Karpas-422 (cell line): ENCODE measurements at regions not wholly inside any gene's neighbourhood (a gene's known extent, or its start where the extent isn't known, plus 50 kb on each side); places are given as distances from the start of the nearest gene placed in this dataset.

Source experiments
- DNase-seq: peaks from one replicate; pipeline ENCODE4 v3.0.0-alpha.2; 2015
- H2AFZ ChIP-seq: fragments of 200-600 bp; sonication (generic); 2 replicates; pipeline ENCODE4 v1.6.1; 2014; ENCODE audit warnings: antibody characterized with exemption, low read length, mixed read lengths
- H3K27ac ChIP-seq: fragments of 200-600 bp; sonication (generic); 2 replicates; pipeline ENCODE4 v1.5.1; 2014; ENCODE audit warnings: mild to moderate bottlenecking, low read length, moderate library complexity
- H3K27me3 ChIP-seq: fragments of 200-600 bp; sonication (generic); 2 replicates; pipeline ENCODE4 v1.6.1; 2014; ENCODE audit warnings: low read length, mixed read lengths
- H3K36me3 ChIP-seq: fragments of 200-600 bp; sonication (generic); 2 replicates; pipeline ENCODE4 v1.6.1; 2014; ENCODE audit warnings: low read length, mixed read lengths; ENCODE audit not compliant: insufficient read depth
- H3K4me1 ChIP-seq: fragments of 200-600 bp; sonication (generic); 2 replicates; pipeline ENCODE4 v1.6.1; 2014; ENCODE audit warnings: mild to moderate bottlenecking, low read length, mixed read lengths
- H3K4me2 ChIP-seq: fragments of 200-600 bp; sonication (generic); 2 replicates; pipeline ENCODE4 v1.6.1; 2014; ENCODE audit warnings: low read length, low read depth, mild to moderate bottlenecking; ENCODE audit not compliant: poor library complexity, severe bottlenecking
- H3K4me3 ChIP-seq: fragments of 200-600 bp; sonication (generic); 2 replicates; pipeline ENCODE4 v1.5.1; 2014; ENCODE audit warnings: mild to moderate bottlenecking, antibody characterized with exemption, low read length, mixed read lengths
- H3K79me2 ChIP-seq: fragments of 200-600 bp; sonication (generic); 2 replicates; pipeline ENCODE4 v1.6.1; 2014; ENCODE audit warnings: mild to moderate bottlenecking, low read length, mixed read lengths
- H3K9ac ChIP-seq: fragments of 200-600 bp; sonication (generic); 2 replicates; pipeline ENCODE4 v1.6.0; 2014; ENCODE audit warnings: low read length
- H3K9me2 ChIP-seq: fragments of 200-600 bp; sonication (generic), shearing (Covaris generic); replicated peaks from 2 replicates; pipeline ENCODE4 v1.6.0; 2014; ENCODE audit warnings: mild to moderate bottlenecking, low read length, moderate library complexity; ENCODE audit not compliant: insufficient read depth
- H3K9me3 ChIP-seq: fragments of 300-700, 200-600 bp; sonication (generic); 2 replicates; pipeline ENCODE4 v1.6.1; 2014; ENCODE audit warnings: low read length, mixed read lengths
- H4K20me1 ChIP-seq: fragments of 200-600 bp; sonication (generic); 2 replicates; pipeline ENCODE4 v1.6.1; 2014; ENCODE audit warnings: mild to moderate bottlenecking, antibody characterized with exemption, low read length, low read depth; ENCODE audit not compliant: insufficient read depth

DNA sequence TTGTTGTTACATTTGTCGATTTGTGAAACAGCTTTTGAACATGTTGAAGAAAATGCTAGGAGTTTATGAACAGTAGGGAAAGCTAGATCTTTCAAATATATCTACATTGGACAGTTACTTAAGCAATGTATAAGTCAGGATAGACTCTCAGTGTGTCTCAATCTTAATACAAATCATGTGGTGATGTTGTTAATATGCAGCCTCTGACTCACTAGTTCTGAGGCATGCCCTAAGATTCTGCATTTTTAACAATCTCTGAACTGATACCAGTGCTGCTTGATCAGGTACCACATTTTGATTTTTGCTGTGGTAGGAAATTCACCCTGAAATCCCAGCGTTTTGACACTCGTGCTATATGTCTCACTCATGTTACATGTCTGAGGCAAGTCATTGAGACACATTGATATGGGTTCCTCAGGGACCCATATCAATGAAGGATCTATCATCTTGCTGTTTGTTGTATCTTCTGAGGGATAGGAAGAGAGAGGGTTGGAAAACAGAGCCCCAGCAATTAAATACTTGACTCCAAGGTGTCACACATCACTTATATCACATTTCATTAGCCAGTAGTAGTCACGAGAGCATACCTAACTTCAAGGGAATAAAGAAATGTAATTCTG lies 597.9 kb downstream of the TAFA4 start:
- no peak overlapping the region for H3K4me3 ChIP-seq
- H4K20me1 ChIP-seq = no peaks in the 10 kb centered on the region
- H3K79me2 ChIP-seq = no peaks in the 10 kb centered on the region
- no peak overlapping the region for H3K4me2 ChIP-seq
- H3K9me3 ChIP-seq = no peaks in the 10 kb centered on the region
- no peak overlapping the region for H3K9ac ChIP-seq
- no peak overlapping the region for H3K27ac ChIP-seq
- DNase-seq = no peak
- H3K36me3 ChIP-seq = no peaks in the 10 kb centered on the region
- H3K27me3 ChIP-seq = no peaks in the 10 kb centered on the region
- H2AFZ ChIP-seq = no peak overlapping the region
- H3K9me2 ChIP-seq = no peaks in the 10 kb centered on the region
- H3K4me1 ChIP-seq = no peaks in the 10 kb centered on the region

DNA sequence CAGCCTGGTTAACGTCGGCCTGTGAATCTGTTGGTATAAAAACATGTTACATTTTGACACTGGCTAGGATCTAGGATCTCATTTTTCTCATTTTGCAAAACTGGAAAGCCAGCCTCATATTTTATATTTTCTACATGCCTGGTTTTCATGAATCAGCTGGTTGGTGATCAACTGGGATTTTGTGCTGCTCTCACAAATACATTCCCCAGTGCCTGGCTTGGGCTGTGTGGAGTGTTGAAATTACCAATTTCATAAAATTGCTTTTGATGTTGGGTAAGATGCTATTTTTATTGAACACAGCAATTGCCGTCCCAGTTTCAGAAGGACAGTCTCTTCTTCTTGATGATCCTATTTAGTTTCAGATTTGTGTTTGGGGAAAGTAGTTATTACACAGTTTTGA lies 604.3 kb downstream of the TAFA4 start:
- H3K27me3 ChIP-seq = no peaks in the 10 kb centered on the region
- H3K9me3 ChIP-seq = no peaks in the 10 kb centered on the region
- H3K36me3 ChIP-seq = no peaks in the 10 kb centered on the region
- H3K79me2 ChIP-seq = no peaks in the 10 kb centered on the region
- H3K9me2 ChIP-seq = no peaks in the 10 kb centered on the region
- no peak overlapping the region for H2AFZ ChIP-seq
- no peaks in the 10 kb centered on the region for H4K20me1 ChIP-seq
- DNase-seq = no peak
- H3K27ac ChIP-seq = no peak overlapping the region
- no peak overlapping the region for H3K9ac ChIP-seq
- H3K4me3 ChIP-seq = no peak overlapping the region
- H3K4me1 ChIP-seq = no peaks in the 10 kb centered on the region
- H3K4me2 ChIP-seq = no peak overlapping the region

DNA sequence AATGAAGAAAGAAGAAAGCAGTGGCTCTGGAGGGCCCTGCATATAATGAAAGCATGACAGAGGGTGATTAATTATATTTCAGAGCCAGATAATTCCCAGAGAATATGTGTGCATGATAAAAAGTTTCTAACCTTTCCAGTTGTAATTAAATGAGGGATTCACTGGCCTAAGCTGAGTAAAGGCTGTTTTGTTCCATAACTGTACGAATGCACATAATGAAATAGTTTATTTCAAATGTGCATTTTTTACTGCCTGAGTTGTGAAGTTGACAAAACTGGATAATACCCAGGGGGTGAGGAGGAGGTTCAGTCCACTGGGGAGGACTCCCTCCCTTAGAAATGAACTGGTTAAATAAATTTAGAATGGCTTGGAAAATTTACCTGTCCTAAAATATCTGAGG lies 616.4 kb downstream of the TAFA4 start:
- Histone ChIP-seq H3K36me3 (no peaks in the 10 kb centered on the region), H3K4me2 (no peak overlapping the region), H2AFZ (no peak overlapping the region), H3K9ac (no peak overlapping the region), H3K27ac (no peak overlapping the region), H3K4me1 (no peaks in the 10 kb centered on the region), H3K9me2 (no peaks in the 10 kb centered on the region), H3K27me3 (no peaks in the 10 kb centered on the region; the same call in 1 of the 2 replicates), H3K79me2 (no peaks in the 10 kb centered on the region), H3K9me3 (no peaks in the 10 kb centered on the region), H4K20me1 (no peaks in the 10 kb centered on the region), H3K4me3 (no peak overlapping the region)
- no peak for DNase-seq

DNA sequence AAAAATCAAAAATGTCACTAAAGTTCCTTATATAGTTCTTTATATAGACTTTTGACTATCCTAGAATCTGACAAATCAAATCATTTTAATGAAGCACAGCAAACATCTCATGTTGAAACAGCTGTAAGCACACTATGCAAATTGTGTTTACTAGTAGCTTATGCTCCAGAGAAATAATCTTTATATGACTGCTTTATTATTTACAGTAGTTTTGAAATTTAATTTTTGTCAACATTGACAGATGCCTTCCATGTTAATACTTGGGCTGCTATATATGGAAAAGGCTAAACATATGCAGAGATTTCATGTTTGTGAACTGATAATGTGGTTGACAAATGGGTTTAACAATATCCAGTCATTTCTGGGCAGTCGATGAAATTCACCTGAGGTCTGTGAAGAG lies 616.8 kb downstream of the TAFA4 start:
- Histone ChIP-seq H4K20me1 (no peaks in the 10 kb centered on the region), H3K27ac (no peak overlapping the region), H3K36me3 (no peaks in the 10 kb centered on the region), H3K4me3 (no peak overlapping the region), H3K9ac (no peak overlapping the region), H3K9me3 (no peaks in the 10 kb centered on the region), H2AFZ (no peak overlapping the region), H3K4me2 (no peak overlapping the region), H3K9me2 (no peaks in the 10 kb centered on the region), H3K27me3 (no peaks in the 10 kb centered on the region; the same call in 1 of the 2 replicates), H3K79me2 (no peaks in the 10 kb centered on the region), H3K4me1 (no peaks in the 10 kb centered on the region)
- DNase-seq = no peak

DNA sequence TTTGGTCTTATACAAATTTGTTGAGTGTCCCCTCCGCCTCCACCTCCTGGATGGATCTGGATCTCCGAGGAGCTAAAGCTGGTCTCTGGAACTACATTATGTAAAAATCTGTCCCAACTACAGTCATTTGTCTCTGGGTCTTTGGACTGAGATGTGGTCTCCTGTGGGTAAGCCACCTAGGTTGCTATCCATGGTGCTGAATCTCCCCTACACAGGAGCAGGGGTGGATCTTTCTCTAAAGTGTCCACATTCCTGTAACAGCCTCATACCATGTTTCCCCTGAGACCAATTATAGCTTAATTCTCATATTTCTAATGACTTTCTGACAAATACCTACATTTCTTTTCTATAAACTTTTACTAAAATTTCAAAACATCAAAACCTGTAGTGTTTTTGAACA lies 625.8 kb downstream of the TAFA4 start:
- Histone ChIP-seq H3K9ac (no peak overlapping the region), H3K79me2 (no peaks in the 10 kb centered on the region), H4K20me1 (no peaks in the 10 kb centered on the region), H3K9me3 (no peaks in the 10 kb centered on the region), H2AFZ (no peak overlapping the region), H3K4me1 (no peaks in the 10 kb centered on the region), H3K36me3 (no peaks in the 10 kb centered on the region), H3K4me3 (no peak overlapping the region), H3K4me2 (no peak overlapping the region), H3K9me2 (no peaks in the 10 kb centered on the region), H3K27me3 (no peaks in the 10 kb centered on the region), H3K27ac (no peak overlapping the region)
- DNase-seq = peak; percentile 63

DNA sequence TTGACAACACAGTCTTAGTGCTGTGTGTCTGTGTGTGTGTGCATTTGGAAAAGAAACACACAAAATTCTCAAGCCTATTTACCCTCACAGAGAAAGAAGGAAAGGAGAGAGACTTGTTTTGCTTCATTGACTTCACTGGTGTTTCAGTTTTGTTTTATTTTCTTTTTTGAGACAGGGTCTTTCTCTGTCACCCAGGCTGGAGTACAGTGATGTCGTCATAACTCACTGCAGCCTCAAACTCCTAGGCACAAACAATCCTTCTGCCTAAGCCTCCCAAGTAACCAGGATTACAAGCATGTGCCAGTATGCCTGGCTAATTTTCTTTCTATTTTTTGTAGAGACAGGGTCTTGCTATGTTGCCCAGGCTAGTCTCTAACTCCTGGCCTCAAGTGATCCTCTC lies 636.9 kb downstream of the TAFA4 start:
- no peaks in the 10 kb centered on the region for H3K27me3 ChIP-seq

DNA sequence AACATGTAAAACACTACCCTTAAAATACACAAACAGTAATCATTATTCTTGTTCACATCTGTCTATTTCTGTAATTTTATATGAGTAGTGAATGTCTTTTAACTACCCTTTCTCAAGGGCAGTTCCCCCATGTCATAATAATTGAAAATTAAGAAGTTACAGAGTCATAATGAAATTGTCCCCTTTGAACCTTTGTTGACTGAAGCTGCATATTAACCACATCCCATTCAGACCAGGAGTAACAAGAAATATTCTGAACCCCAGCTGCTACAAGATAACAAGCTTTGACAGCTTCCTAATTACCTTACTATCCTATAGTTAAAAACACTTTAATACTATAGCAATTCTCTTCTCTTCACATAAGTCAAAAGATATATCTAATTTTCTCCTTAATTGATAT lies 635.9 kb upstream of the SUCLG2 start:
- H3K4me2 ChIP-seq = no peak overlapping the region
- no peak overlapping the region for H3K4me3 ChIP-seq
- no peak overlapping the region for H3K9ac ChIP-seq

More for the DNA sequence above, 636.9 kb downstream of the TAFA4 start:
- Histone ChIP-seq H3K9me3 (no peaks in the 10 kb centered on the region), H3K36me3 (no peaks in the 10 kb centered on the region), H3K4me3 (no peak overlapping the region), H3K9me2 (no peaks in the 10 kb centered on the region), H3K79me2 (no peaks in the 10 kb centered on the region), H3K27ac (no peak overlapping the region), H3K4me1 (no peaks in the 10 kb centered on the region), H3K9ac (no peak overlapping the region), H2AFZ (no peak overlapping the region), H4K20me1 (no peaks in the 10 kb centered on the region), H3K4me2 (no peak overlapping the region)
- no peak for DNase-seq

DNA sequence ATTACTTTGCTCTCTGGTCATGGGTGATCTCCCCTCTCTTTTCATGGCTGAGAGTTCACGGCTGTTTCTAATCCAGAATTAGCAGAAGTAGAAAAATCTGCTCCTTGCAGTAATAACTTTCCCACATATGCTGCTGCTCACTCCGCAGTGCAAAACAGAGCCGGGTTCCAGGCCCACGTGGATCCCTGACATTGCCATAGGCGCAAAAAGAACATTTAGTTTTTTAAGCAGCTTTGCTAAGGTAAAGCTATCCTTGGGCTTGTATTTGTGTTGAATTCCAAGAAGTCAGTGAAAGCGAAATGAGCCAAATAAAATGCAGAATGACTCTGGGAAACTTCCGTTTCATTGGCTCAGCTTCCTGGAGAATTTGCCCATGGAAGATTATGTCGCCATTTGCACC lies 633.7 kb upstream of the SUCLG2 start:
- Histone ChIP-seq H2AFZ (no peak overlapping the region), H3K4me1 (no peaks in the 10 kb centered on the region), H3K27me3 (no peaks in the 10 kb centered on the region), H3K9ac (no peak overlapping the region), H3K36me3 (no peaks in the 10 kb centered on the region), H3K4me2 (no peak overlapping the region), H3K9me2 (no peaks in the 10 kb centered on the region), H3K9me3 (no peaks in the 10 kb centered on the region), H3K4me3 (no peak overlapping the region), H3K79me2 (no peaks in the 10 kb centered on the region), H3K27ac (no peak overlapping the region), H4K20me1 (no peaks in the 10 kb centered on the region)
- DNase-seq = no peak

More for the DNA sequence above, 635.9 kb upstream of the SUCLG2 start:
- H3K36me3 ChIP-seq = no peaks in the 10 kb centered on the region
- H4K20me1 ChIP-seq = no peaks in the 10 kb centered on the region
- H3K9me3 ChIP-seq = no peaks in the 10 kb centered on the region
- no peak overlapping the region for H2AFZ ChIP-seq
- no peaks in the 10 kb centered on the region for H3K9me2 ChIP-seq
- H3K27ac ChIP-seq = no peak overlapping the region
- H3K4me1 ChIP-seq = no peaks in the 10 kb centered on the region
- H3K79me2 ChIP-seq = no peaks in the 10 kb centered on the region
- no peak for DNase-seq
- no peaks in the 10 kb centered on the region for H3K27me3 ChIP-seq

DNA sequence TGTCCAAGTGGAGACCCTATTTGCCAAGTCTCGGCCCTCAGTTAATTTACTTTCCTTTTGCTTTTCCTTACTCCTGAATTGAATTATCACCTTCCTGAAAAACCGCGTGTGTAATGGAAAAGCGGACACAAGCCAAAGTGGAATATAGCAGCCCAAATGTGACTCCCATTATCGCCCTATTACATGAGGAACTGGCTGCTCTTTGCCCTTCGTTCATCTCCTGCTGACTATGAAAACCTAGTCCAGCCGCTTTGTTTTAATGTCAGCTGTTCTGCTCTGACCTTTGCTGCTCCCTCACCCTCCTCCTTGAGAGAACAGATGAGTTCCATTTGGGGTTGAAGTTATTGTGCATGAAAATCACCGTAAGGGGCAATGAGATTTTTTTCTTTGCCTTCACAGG lies 632.7 kb upstream of the SUCLG2 start:
- H3K36me3 ChIP-seq = no peaks in the 10 kb centered on the region
- H4K20me1 ChIP-seq = no peaks in the 10 kb centered on the region
- no peaks in the 10 kb centered on the region for H3K27me3 ChIP-seq
- H3K4me1 ChIP-seq = no peaks in the 10 kb centered on the region
- DNase-seq = no peak
- no peak overlapping the region for H3K4me2 ChIP-seq
- no peak overlapping the region for H3K4me3 ChIP-seq
- H3K9me3 ChIP-seq = no peaks in the 10 kb centered on the region
- no peak overlapping the region for H2AFZ ChIP-seq
- H3K27ac ChIP-seq = no peak overlapping the region
- no peak overlapping the region for H3K9ac ChIP-seq
- no peaks in the 10 kb centered on the region for H3K9me2 ChIP-seq
- H3K79me2 ChIP-seq = no peaks in the 10 kb centered on the region
